ENCODE measurements at regions not wholly inside any gene's neighbourhood (a gene's known extent, or its start where the extent isn't known, plus 50 kb on each side); places are given as distances from the start of the nearest gene placed in this dataset.

DNA sequence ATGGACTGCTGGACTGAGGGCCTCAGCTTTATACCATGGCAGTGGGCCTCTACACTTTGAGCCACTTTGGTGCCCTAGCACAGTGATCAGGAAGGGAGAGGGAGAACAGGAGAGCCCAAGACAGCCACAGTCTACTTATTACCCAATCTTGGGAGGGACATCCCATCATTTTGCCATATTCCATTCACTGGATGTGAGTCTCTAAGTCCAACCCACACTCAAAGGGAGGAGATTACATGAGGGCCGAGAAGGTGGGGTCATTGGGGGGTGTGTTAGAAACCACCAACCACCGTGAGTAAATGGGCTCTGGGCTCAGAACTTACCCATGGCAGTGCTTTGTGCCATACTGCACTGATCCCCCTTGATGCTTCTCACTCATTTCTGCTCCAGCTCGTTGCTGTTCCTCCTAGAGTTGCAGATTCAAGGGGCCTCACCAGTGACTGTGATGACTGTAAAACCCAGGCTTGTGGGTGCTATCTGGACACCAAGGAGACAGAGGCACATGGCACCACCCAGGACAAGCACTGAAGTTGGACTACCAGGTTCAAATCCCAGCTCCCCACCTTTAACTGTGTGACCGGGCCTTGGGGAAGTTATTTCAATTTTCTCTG lies 97.6 kb upstream of the RAB6C start:
- TF ChIP-seq, protein P1, sequence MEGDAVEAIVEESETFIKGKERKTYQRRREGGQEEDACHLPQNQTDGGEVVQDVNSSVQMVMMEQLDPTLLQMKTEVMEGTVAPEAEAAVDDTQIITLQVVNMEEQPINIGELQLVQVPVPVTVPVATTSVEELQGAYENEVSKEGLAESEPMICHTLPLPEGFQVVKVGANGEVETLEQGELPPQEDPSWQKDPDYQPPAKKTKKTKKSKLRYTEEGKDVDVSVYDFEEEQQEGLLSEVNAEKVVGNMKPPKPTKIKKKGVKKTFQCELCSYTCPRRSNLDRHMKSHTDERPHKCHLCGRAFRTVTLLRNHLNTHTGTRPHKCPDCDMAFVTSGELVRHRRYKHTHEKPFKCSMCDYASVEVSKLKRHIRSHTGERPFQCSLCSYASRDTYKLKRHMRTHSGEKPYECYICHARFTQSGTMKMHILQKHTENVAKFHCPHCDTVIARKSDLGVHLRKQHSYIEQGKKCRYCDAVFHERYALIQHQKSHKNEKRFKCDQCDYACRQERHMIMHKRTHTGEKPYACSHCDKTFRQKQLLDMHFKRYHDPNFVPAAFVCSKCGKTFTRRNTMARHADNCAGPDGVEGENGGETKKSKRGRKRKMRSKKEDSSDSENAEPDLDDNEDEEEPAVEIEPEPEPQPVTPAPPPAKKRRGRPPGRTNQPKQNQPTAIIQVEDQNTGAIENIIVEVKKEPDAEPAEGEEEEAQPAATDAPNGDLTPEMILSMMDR (conservative IDR thresholded peaks at IDR 0.05 in 1 of 2, IDR thresholded peaks at IDR 0.05 in 1 of 2; ENCODE audit: low read depth in 1 of 2, low read length in 2 of 2), result no peak
- no peak for TF ChIP-seq EZH2 (IDR thresholded peaks at IDR 0.05; ENCODE audit: low read length, missing control alignments)
